Fibroblast of skin of right quadriceps (primary cell): ENCODE measurements at regions not wholly inside any gene's neighbourhood (a gene's known extent, or its start where the extent isn't known, plus 50 kb on each side); places are given as distances from the start of the nearest gene placed in this dataset.
"Not testable (repeated sequence)": the region's sequence is repeated elsewhere in the genome, so short reads cannot be mapped to it uniquely, and the experiment has no call there.

Experiments used
- DNase-seq: peaks from one replicate; pipeline ENCODE4 v3.0.0-alpha.2; 2013

DNA sequence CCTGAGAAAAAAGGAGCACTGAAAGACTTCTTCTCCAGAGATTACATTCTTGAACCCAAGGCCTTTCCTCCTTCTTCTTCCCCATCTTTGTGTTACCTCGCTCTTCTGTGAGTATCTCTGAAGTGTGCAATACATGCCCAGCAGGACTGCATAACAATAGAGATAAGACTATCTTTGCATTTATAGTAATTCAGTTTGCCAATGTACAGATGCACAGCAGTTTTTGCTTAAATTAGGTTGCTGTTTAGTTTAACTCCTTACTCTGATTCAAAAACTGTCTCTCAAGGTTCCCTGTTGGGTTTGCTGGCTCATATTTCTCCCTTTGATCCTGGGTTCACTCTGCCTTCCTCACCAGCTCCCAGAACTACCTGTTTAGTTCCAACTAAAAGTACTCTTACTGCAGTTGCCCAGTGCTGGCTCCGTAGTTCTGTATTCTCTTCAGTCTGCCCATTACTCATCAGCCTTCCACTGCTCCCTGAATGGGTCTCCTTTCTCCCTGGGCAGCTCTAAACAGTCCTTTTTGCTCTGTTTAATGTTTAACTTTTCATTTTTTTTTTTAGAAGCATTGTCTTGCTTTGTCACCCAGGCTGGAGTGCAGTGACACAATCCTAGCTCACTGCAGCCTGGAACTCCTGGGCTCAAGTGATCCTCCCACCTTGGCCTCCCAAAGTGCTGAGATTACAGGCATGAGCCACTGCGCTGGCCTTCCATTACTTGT is 180.6 kb upstream of the CAND1 start:
- DNase-seq, result no peak

DNA sequence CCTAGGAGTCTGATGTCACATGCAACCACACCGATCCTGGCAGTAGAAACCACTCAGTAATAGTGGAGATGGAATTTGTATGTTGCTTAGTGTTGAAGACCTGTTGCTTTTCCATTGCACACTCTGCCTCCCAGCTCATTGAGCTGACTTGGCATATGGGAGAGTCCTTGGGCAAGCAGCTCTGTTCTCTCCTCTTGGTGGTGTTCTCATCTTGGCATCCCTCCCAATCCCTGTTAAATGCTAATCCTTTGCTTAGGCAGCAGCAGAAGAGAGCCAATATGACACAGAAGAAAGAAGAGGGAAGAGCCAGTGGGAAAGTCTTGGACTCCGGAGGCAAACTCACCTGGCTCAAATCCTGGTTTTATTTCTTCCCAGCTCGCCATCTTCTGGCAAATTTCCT is 178.0 kb upstream of the CAND1 start:
- no peak for DNase-seq

DNA sequence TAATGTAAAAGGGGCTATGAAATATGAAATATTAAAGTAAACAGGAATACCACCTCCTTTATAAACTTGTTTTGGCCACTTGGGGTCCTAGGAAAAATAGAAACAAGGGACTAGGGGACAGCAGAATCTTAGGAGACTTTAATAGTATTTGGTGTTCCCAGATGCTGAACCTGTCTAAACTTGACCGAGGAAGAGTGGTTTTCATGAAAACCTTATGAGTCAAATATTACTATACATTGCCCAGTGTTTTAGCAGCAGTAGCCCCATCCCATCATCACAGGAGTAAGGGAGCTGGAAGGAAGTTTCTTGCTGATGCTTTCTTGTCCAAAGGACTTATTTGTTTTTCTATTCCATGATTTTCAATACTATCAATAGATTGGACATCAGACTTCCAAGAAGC is 177.5 kb upstream of the CAND1 start:
- no peak for DNase-seq

DNA sequence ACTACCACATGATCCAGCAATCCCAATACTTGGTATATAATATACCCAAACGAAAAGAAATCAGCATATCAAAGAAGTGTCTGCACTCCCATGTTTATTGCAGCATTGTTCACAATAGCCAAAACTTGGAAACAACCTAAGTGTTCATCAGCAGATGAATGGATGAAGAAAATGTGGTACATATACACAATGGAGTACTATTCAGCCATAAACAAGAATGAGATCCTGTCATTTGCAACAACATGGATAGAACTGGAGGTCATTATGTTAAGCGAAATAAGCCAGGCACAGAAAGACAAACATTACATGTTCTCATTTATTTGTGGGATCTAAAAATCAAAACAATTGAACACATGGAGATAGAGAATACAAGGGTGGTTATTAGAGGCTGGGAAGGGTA is 176.2 kb upstream of the CAND1 start:
- DNase-seq, result not testable (repeated sequence)

DNA sequence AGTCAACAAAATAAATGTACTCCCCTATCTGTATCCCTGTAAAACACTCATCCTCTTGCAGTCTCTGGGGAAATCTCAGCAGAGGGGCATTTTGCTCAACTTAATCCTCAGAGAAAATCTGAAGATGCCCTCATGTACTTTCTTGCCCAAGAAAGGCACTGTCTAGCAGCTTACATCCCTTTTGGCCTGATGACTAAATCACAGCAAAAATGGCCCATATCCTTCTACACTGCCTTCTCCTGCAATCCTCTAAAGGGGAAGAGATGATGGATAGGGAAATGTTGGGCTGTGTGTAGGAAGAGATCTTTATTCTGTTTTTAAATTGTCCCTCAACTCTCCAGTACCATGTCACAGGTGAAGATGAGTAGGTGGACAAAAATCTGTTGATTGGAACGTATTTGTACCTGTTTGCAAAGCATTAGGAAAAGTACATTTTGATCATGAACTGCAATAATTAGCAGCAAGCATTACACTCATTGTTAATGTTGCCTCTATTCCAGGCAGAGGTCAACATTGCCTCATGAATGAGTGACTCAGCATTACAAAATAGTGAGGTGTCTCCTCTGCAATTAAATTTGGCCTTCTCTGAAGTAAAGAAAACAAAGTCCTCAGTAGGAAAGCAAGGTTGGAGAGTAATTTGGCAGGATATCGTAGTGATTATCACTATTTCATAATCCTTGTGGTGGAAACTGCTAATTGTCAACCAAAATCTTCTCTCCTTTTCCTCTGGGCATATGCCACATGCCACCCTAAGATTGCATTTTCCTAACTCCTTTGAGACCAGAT is 172.4 kb upstream of the CAND1 start:
- peak; percentile 54 for DNase-seq

DNA sequence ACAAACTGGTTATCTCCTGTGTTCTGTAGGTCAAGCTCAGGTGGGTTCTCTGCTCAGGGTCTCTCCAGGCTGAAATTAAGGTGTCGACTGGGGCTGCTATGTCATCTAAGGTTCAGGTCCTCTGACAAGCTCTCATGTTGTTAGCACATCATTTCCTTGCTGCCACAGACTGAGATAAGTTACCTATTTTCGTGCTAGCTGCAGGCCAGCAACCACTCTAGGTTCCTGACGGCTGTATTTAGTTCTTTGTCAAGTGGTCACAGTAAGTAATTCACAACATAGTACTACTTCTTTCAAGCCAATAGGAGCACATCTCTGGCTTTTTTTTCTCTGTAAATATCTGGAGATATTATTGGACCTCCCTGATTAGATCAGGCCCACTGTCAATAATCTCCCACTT is 169.3 kb upstream of the CAND1 start:
- no peak for DNase-seq

DNA sequence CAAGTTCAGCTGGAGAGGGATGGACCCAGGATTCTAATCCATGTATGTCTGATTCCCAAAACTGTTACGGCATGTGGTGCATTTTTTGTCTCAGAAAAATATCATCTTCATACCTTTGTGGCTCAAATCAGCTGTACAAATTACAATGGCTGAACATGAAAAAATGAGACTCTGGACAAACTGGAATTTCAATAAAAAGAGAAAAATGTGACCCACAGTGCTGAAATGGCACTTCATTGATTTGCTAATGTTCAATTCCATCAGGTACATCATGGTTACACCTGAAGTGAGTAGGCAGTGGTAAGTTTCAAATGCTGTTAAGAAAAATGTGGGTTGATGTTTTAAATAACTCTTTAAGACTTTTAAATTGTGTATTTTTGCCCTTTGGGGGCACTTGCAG is 165.6 kb upstream of the CAND1 start:
- DNase-seq, result no peak

DNA sequence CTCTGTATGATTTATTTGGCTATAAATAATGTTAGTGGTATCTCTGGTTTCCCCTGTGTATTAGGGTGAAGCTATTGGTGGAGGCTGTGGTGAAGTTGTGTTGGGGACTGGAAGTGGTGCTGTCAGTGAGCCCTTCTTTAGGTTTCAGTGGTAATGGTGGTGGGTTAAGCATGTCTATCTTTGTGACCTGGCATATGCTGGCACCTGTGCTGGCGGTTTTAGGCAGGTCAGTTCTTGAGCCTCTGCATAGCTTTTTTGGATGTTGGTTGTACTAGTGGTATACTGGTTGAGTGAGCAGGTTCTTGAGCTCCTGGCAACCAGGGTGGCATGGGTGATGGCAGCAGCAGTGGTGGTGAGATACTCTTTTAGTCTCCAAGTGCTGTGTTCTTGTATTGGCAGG is 161.9 kb upstream of the CAND1 start:
- no peak for DNase-seq

DNA sequence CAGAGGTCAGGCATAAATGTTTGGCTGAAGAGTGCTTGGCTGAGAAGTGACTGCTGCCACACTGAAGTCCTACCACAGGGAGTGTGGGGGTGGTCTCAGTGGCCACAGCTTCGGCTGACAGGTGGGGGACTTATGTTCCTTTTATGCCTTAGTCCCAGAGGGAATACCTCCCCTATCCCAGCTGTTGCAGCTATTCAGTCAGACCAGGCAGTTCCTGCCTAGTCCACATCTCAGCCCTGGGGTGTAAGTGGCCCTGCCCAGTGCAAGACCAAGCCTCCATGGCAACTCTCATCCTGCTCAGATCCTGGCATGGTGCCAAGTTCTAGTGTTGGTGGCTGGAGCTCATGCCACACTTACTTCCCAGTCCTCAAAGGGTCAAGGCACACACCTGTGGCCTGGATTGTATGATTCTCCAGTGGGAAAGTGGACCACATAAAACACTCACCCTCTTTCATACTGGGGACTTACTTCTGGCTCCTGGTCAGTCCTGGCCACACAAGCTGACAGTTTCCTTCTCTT is 161.3 kb upstream of the CAND1 start:
- no peak for DNase-seq

DNA sequence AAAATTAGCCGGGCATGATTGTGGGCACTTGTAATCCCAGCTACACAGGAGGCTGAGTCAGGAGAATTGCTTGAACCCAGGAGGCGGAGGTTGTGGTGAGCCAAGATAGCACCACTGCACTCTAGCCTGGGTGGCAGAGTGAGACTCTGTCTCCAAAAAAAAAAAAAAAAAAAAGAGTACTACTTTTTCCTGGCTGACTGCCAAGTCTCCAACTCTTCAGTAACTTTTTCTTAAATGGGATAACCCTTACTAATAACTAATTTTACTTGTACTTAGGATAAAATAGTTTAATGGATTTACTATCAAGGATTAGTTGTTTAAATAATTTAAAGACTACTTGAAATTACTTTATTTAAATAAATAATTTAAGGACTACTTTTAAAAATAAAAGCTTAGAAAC is 158.8 kb upstream of the CAND1 start:
- not testable (repeated sequence) for DNase-seq

DNA sequence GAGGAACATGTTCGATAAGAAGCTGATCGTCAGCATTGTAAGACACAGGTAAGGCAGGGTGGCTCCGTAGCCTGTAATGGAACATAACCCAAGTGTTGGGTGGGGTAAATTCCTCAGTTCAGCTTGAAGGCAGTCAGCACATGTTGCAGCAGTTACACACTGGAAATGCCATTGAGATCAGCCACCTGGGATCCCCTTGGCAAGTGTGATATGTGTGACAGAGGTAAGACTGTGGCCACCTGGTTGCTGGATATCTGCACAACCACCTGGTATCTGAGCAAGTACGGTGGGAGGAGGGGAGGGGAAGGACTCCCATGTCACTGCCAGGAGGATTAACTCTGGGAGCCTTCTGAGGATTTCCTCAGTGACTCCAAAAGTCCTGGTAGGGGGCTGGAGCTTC is 158.0 kb upstream of the CAND1 start:
- DNase-seq, result no peak

DNA sequence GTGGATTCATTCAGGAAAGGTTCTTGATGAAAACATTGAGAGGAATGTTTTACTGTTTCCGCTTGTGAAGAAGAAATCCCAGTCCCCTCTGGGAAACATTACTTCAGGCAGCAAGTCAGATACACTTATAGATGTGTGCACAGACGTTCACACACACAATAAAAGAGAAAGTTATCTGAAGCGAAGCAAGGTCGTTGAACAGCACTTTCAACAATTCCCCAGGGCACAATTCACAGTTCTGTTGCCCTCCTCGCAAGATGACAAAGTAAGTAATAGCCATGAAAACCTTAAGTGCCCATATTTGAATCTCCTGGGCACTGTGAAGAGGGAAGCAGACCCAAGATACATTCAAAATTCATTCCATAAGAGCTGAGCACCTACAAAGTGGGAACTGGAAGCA is 156.6 kb upstream of the CAND1 start:
- DNase-seq, result no peak

DNA sequence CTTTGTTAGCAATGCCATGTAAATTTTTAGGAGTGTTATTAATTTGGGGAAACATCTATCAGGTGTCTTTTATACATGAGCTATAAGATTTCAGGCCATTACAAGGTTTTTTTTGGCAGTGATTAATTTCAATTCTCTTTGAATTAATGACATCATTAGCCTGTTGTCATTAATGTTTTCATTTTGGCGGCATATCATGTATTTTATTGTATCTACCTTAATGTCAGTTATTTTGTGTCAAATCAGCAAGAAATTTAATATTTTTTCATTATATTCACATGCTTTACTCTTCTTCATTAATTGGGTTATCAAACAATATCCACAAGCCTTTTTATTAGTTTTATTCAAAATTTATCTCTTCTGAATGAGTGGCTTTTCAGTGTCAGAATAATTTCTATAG is 153.0 kb upstream of the CAND1 start:
- DNase-seq, result no peak

DNA sequence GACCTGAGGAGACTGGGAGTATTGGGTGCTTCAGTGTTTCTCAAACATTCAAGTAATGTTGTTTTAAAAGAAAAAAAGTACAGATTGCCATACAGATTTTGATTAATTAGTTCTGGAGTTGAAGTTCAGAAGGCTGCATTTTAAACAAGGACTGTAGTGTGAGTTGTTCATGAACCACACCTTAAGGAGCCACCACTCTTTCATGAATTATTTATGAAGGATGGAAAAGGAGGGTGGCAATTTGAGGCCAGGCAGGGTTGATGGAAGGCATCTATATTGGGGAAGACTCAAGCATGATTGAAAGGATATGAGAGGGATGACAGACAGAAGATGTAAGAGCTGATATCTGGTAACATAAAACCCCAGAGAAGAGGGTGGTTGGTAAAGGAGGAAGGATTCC is 146.6 kb upstream of the CAND1 start:
- DNase-seq, result no peak

DNA sequence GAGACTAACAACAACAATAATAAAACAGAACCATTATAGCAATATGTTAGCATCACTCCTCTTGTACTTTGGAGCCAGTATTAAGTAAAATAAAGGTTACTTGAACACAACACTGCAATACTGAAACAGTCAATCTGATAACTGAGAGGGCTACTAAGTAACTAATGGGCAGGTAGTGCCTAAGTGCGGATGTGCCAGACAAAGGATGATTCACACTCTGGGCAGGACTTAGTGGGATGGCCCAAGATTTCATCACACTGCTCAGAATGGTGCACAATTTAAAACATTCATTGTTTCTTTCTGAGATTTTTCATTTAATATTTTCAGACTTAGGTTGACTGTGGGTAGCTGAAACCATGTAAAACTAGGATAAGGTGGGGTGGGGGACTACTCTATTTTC is 131.9 kb upstream of the CAND1 start:
- no peak for DNase-seq

DNA sequence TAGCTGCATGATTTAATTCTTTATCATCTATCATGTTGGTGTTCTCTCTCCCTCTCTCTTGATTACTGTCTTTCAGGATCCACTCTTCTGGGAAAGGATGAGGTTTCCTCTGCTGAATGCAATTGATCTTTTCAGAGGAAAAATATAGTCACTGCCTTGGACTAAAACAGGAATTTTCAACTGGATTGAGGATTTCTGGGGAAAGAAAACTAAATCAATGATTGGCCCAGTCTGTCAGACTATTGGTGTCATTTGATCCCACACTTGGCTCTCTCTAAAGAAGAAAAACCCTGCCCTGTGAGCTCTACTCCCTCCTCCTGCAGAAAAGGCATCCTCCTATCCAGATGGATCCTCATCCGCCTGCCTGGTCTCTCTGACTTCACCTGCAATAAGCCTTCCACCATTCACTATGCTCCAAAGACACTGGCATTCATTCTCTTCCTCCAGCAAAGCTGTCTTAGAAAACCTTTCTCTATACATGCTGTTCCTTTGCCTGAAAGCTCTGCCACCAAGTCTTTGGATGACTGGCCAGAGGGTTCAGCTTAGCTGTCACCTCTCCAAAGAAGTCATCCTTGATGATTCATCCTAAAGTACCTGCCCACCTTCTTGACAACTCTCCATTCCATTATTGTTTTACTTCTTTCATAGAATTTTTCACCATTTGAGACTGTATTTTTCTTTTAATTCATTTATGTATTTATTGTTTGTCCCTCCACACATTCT is 127.7 kb upstream of the CAND1 start:
- DNase-seq, result no peak

DNA sequence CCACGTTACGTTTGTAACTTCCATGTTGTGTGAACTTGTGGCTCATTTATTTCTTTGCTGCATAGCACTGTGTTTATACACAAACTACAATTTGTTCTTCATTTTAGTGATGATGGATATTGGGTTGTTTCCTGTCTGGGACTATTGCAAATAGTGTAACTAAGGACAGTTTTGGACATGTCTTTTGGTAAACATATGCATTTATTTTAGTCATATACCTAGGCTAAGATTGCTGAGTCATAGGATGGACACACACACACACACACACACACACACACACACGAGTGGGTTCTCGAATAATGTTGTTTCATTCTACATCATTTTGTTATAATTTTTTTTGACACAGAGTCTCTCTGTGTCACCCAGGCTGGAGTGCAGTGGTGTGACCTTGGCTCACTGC is 123.5 kb upstream of the CAND1 start:
- DNase-seq, result no peak

DNA sequence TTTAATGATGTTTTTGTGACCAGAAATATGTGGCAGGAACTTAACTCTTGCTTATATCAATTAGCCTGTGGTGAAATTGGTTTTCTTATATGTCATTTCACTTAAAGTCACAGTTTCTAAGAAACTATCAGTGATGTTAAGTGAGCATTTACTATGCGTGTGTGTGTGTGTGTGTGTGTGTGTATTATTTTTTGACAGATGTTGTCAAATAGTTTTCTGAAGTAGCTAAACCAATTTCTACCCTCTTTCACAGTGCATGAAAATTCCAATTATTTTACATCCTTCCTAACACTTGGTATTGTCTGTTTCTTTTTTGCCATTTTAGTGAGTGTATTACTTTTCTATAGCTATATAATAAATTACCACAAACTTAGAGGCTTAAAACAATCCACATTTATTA is 122.1 kb upstream of the CAND1 start:
- no peak for DNase-seq

DNA sequence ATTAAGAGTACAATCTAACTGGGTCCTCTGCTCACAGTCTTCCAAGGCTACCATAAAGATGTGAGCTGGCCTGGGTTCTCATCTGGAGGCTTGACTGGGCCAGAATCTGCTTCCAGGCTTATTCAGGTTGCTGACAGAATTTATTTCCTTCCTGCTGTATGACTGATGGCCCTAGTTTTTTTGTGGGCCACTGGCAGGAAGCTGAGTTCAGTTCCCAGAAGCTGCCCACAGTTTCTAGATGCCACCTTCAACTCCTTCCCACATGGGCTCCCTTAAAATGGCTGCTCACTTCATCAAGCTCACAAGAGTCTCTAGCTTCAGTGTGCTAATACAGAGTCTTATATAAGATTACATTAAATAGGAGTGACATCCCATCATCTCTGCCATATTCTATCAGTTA is 121.7 kb upstream of the CAND1 start:
- no peak for DNase-seq

DNA sequence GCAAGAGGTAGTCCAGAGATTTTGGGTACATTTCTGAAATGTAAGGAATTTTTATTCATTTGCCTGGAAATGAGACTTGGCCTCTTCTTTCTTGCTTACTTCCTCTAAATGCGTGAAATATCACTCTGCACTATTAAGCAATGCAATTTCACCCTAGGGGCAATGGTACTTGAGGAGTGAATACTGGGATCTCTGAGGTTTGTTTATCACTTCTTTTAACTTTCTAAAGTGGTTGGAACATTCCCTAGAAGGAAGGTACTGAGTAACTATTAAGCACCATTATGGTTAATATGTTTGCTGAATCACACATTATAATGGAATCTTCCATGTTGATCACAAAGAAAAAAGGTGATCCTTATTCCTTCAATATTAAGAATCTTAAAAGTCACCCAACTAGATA is 120.9 kb upstream of the CAND1 start:
- DNase-seq, result no peak

DNA sequence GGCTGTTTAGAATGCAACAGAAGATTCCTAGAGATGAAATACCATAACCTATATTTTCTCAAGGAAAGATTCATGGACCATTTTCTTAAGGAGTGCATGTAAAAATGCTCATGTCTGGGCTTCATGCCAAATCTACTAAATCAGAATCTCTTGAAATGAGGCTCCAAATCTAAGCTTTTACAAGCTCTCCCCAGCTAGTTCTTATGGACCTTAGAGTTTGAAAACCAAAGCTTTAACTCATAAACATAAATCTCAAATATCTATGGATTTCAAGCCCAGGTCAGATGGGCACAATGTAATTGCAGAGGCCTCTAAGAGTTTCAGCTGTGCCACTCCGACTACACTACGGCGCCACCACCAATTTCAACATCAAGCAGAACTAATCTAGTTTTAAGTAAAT is 117.3 kb upstream of the CAND1 start:
- DNase-seq, result peak; percentile 11

DNA sequence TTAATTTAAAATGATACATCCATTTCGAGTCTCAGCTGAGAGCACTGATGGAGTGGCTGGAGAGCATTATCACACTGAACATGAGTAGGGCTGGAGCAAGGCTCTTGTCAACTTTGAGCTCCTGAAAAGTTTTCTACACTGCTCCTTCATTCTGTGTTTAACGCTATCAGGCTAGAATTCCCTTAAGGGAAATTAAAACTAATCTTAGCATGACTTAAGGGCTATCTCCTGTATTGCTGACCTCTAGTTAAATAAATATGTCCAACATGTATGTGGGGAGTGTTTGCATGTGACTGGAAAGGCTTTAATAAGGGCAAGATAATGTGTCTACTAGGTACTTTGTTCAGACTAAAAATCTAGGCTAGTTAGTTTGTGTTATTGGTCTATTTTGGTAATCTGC is 116.7 kb upstream of the CAND1 start:
- DNase-seq, result no peak

DNA sequence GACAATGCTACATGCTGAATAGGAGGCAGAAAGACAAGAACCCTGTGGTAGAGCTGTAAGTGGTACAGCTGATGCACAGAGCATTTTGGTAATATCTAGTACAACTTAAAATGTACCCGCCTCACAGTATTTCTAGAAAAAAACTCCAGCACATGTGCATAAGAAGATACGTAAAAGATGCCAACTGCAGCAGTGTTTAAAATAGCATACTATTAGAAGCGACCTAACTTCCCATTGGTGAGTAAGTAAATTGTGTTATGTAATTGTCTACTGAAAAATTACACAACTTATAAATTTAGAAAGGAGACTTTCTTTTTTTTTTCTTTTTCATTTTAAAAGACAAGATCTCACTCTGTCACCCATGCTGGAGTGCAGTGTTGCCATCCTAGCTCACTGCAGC is 114.3 kb upstream of the CAND1 start:
- no peak for DNase-seq

DNA sequence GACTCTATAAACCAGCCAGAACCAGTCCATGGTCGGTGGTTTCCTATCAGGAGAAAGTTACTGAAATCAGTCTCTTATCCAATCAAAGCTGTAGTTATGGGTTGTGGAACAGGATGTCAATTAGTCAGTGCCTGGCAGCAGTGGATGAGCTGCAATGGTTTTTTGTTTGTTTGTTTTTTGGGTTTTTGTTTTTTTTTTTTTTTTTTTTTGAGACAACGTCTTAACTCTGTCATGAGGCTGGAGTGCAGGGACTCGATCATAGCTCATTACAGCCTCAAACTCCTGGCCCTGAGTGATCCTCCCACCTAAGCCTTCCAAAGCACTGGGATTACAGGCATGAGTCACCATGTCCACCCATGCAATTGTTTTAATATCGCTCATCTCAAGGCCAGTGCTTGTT is 113.3 kb upstream of the CAND1 start:
- peak; percentile 49 for DNase-seq
